ENCODE measurements at regions not wholly inside any gene's neighbourhood (a gene's known extent, or its start where the extent isn't known, plus 50 kb on each side); places are given as distances from the start of the nearest gene placed in this dataset.

- Histone ChIP-seq H3K27me3 (ENCODE audit: control insufficient read depth, insufficient read depth, low read length) (no peaks in the 10 kb centered on the region), H3K4me1 (ENCODE audit: control insufficient read depth in 2 of 3, insufficient read depth in 2 of 3, low read depth in 1 of 3, low read length in 3 of 3) (peaks cover 0 to 16% (median 10%) of the 10 kb centered on the region in 3 donors), H3K27ac (ENCODE audit: low read depth in 2 of 2, low read length in 2 of 2) (no peak overlapping the region), H3K9me3 (ENCODE audit: control insufficient read depth in 2 of 3, insufficient read depth in 1 of 3, low read length in 3 of 3) (no peaks in the 10 kb centered on the region), H3K36me3 (ENCODE audit: control insufficient read depth in 2 of 3, insufficient read depth in 3 of 3, low read length in 3 of 3) (no peaks in the 10 kb centered on the region), H3K4me3 (ENCODE audit: low read length in 3 of 3) (no peak overlapping the region), H3K9ac (ENCODE audit: low read length in 3 of 3) (no peak overlapping the region)
- intact Hi-C loops (cut with DNase I), result no loop called here
- no peak for TF ChIP-seq CTCF (IDR thresholded peaks at IDR 0.05; ENCODE audit: borderline replicate concordance, extremely low read depth, insufficient read depth)
- no peak for FAIRE-seq
- DNase-seq, result no peak
Measured at GRCh38 chr3:10597733-10598132, 92.3 kb upstream of the ATP2B2 start.

GRCh38 chr3:10599017-10599416, 93.6 kb upstream of the ATP2B2 start:
- H3K9me3 ChIP-seq (ENCODE audit: control insufficient read depth in 2 of 3, insufficient read depth in 1 of 3, low read length in 3 of 3), result no peaks in the 10 kb centered on the region
- FAIRE-seq (no peak), DNase-seq (no peak)
- no peaks in the 10 kb centered on the region for H3K36me3 ChIP-seq (ENCODE audit: control insufficient read depth in 2 of 3, insufficient read depth in 3 of 3, low read length in 3 of 3)
- no peak overlapping the region for H3K9ac ChIP-seq (ENCODE audit: low read length in 3 of 3)
- intact Hi-C loops (cut with DNase I), result no loop called here
- TF ChIP-seq CTCF (IDR thresholded peaks at IDR 0.05; ENCODE audit: borderline replicate concordance, extremely low read depth, insufficient read depth), result no peak
- no peak overlapping the region for H3K27ac ChIP-seq (ENCODE audit: low read depth in 2 of 2, low read length in 2 of 2)
- no peaks in the 10 kb centered on the region for H3K27me3 ChIP-seq (ENCODE audit: control insufficient read depth, insufficient read depth, low read length)
- peaks cover 0 to 16% (median 10%) of the 10 kb centered on the region in 3 donors for H3K4me1 ChIP-seq (ENCODE audit: control insufficient read depth in 2 of 3, insufficient read depth in 2 of 3, low read depth in 1 of 3, low read length in 3 of 3)
- H3K4me3 ChIP-seq (ENCODE audit: low read length in 3 of 3), result no peak overlapping the region

GRCh38 chr3:10599444-10599843, 94.1 kb upstream of the ATP2B2 start:
- intact Hi-C loops (cut with DNase I), result no loop called here
- Histone ChIP-seq H3K36me3 (ENCODE audit: control insufficient read depth in 2 of 3, insufficient read depth in 3 of 3, low read length in 3 of 3) (no peaks in the 10 kb centered on the region), H3K4me1 (ENCODE audit: control insufficient read depth in 2 of 3, insufficient read depth in 2 of 3, low read depth in 1 of 3, low read length in 3 of 3) (peaks cover 0 to 16% (median 10%) of the 10 kb centered on the region in 3 donors), H3K27ac (ENCODE audit: low read depth in 2 of 2, low read length in 2 of 2) (peak overlapping the region in 1 of 2 donors; percentile 57), H3K27me3 (ENCODE audit: control insufficient read depth, insufficient read depth, low read length) (no peaks in the 10 kb centered on the region), H3K9me3 (ENCODE audit: control insufficient read depth in 2 of 3, insufficient read depth in 1 of 3, low read length in 3 of 3) (no peaks in the 10 kb centered on the region), H3K4me3 (ENCODE audit: low read length in 3 of 3) (no peak overlapping the region), H3K9ac (ENCODE audit: low read length in 3 of 3) (no peak overlapping the region)
- FAIRE-seq (no peak), DNase-seq (no peak)
- no peak for TF ChIP-seq CTCF (IDR thresholded peaks at IDR 0.05; ENCODE audit: borderline replicate concordance, extremely low read depth, insufficient read depth)

- Histone ChIP-seq H3K9ac (ENCODE audit: low read length in 3 of 3) (no peak overlapping the region), H3K27ac (ENCODE audit: low read depth in 2 of 2, low read length in 2 of 2) (peak overlapping the region; percentile 60 to 68), H3K4me1 (ENCODE audit: control insufficient read depth in 2 of 3, insufficient read depth in 2 of 3, low read depth in 1 of 3, low read length in 3 of 3) (peaks cover 0 to 16% (median 10%) of the 10 kb centered on the region in 3 donors), H3K36me3 (ENCODE audit: control insufficient read depth in 2 of 3, insufficient read depth in 3 of 3, low read length in 3 of 3) (no peaks in the 10 kb centered on the region), H3K27me3 (ENCODE audit: control insufficient read depth, insufficient read depth, low read length) (no peaks in the 10 kb centered on the region), H3K9me3 (ENCODE audit: control insufficient read depth in 2 of 3, insufficient read depth in 1 of 3, low read length in 3 of 3) (no peaks in the 10 kb centered on the region), H3K4me3 (ENCODE audit: low read length in 3 of 3) (no peak overlapping the region)
- FAIRE-seq (no peak), DNase-seq (no peak)
- intact Hi-C loops (cut with DNase I), result no loop called here
- no peak for TF ChIP-seq CTCF (IDR thresholded peaks at IDR 0.05; ENCODE audit: borderline replicate concordance, extremely low read depth, insufficient read depth)
Measured at GRCh38 chr3:10600296-10600714, 94.9 kb upstream of the ATP2B2 start.

Data from kidney (tissue), 13 donors.